CD4-positive, alpha-beta T cell (primary cell): ENCODE measurements at regions not wholly inside any gene's neighbourhood (a gene's known extent, or its start where the extent isn't known, plus 50 kb on each side); places are given as distances from the start of the nearest gene placed in this dataset.

Source experiments
- ATAC-seq: fragments of 200-7000 bp; cut with Tn5 transposase; one replicate; pipeline ENCODE4 v1.10.0; 2022; ENCODE audit warnings: mild to moderate bottlenecking; ENCODE audit not compliant: poor library complexity
- CTCF ChIA-PET: fragments of 350-600 bp; sonication (Branson Sonifier 250); formaldehyde crosslinking; loops from one replicate; lab custom pipeline; 2021; ENCODE audit warnings: antibody characterized with exemption, inconsistent platforms; lab: Charles Lee
- POLR2A ChIA-PET: fragments of 350-600 bp; sonication (Branson Sonifier 250); formaldehyde crosslinking; loops from one replicate; lab custom pipeline; 2021; ENCODE audit warnings: antibody characterized with exemption, inconsistent platforms; lab: Charles Lee
- DNase-seq, 14 experiments: peaks; one replicate each; pipeline ENCODE4 v3.0.0-alpha.2; 2013 to 2020; ENCODE audit warnings: mixed read lengths in 2 of 14
- H3K27ac ChIP-seq, 2 donors: one replicate each; pipeline versions ENCODE4 v1.5.1 to v1.7.0; 2013; ENCODE audit warnings: low read length in 2 of 2, low read depth in 1 of 2, mild to moderate bottlenecking in 1 of 2
- H3K27me3 ChIP-seq, 2 experiments: 1 replicate in 1 of 2; 2 replicates in 1 of 2; pipeline versions ENCODE4 v1.6.1 to v1.7.0; 2013; ENCODE audit warnings: low read length in 2 of 2, control low read depth in 1 of 2, mild to moderate bottlenecking in 1 of 2, moderate library complexity in 1 of 2; ENCODE audit not compliant: insufficient read depth in 2 of 2, control insufficient read depth in 1 of 2
- H3K36me3 ChIP-seq: one replicate; pipeline ENCODE4 v1.6.1; 2013; ENCODE audit warnings: low read length, control low read depth; ENCODE audit not compliant: insufficient read depth
- H3K4me1 ChIP-seq: one replicate; pipeline ENCODE4 v1.6.1; 2013; ENCODE audit warnings: low read length, control low read depth; ENCODE audit not compliant: insufficient read depth
- H3K4me3 ChIP-seq: one replicate; pipeline ENCODE4 v1.5.1; 2013; ENCODE audit warnings: mild to moderate bottlenecking, low read length, moderate library complexity
- H3K9me3 ChIP-seq, 2 experiments: 1 replicate in 1 of 2; 2 replicates in 1 of 2; pipeline versions ENCODE4 v1.6.1 to v1.7.0; 2013; ENCODE audit warnings: low read length in 2 of 2, mild to moderate bottlenecking in 2 of 2, control low read depth in 1 of 2, moderate library complexity in 1 of 2; ENCODE audit not compliant: control insufficient read depth in 1 of 2, insufficient read depth in 1 of 2
- H3K27ac Mint-ChIP-seq: one replicate; pipeline ENCODE4 v1.8.0; 2020; ENCODE audit warnings: mixed read lengths
- H3K27me3 Mint-ChIP-seq: one replicate; pipeline ENCODE4 v1.8.0; 2021; ENCODE audit warnings: mixed read lengths
- H3K36me3 Mint-ChIP-seq: one replicate; pipeline ENCODE4 v1.8.0; 2021; ENCODE audit warnings: low read depth, mixed read lengths
- H3K4me1 Mint-ChIP-seq: one replicate; pipeline ENCODE4 v1.8.0; 2021; ENCODE audit warnings: low read depth, mixed read lengths
- H3K4me3 Mint-ChIP-seq: one replicate; pipeline ENCODE4 v1.8.0; 2020; ENCODE audit warnings: mild to moderate bottlenecking, mixed read lengths
- H3K9me3 Mint-ChIP-seq: one replicate; pipeline ENCODE4 v1.8.0; 2020; ENCODE audit warnings: mixed read lengths
- CTCF ChIP-seq: fragments of 200-600 bp; IDR thresholded peaks from one replicate; pipeline ENCODE4 v1.8.0; 2022; ENCODE audit warnings: antibody characterized with exemption, mild to moderate bottlenecking
- intact Hi-C, 2 experiments: fragments of 100-400 bp; cut with DNase I in 1 of 2; cut with micrococcal nuclease in 1 of 2; formaldehyde crosslinking; loops; one replicate each; pipeline versions ENCODE4 v1.15.1 to v1.9.0; 2023 to 2025; cut with DNase I, micrococcal nuclease

DNA sequence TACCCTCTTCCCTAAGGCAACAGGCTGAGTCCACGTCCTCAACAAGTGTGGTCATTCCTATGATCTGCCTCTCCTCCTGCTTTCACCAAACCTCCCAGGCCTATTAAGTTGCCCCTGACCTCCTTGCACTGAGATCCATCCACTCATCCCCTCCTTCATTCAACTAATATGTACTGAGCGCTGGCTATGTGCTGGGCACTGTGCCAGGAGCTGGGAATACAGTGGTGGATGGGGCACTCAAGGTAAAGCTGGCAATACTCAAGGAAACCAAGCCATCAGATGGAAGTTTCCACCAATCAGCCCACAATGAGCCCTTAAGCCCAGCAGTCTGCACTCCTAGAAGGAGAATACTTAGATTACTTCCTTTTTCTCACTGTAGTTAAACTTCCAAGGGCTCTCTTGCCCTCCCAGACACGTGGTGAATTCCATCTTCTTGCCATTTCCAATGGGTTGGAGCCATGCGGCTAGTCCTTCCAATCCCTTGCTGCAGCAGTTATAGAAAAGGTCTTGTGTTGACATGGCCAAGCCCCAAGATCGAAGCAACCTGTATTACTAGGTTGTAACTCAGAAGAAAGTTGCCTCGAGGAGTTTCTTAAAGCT, 279.9 kb upstream of the RUNX1 start:
- no peak overlapping the region for H3K27ac Mint-ChIP-seq
- no peak for DNase-seq
- no peak overlapping the region for H3K27ac ChIP-seq
- no peak overlapping the region for H3K4me3 ChIP-seq
- H3K9me3 ChIP-seq, result no peaks in the 10 kb centered on the region
- TF ChIP-seq CTCF, result no peak
- no peaks in the 10 kb centered on the region for H3K4me1 Mint-ChIP-seq
- ATAC-seq, result no peak
- H3K4me1 ChIP-seq, result no peaks in the 10 kb centered on the region
- POLR2A ChIA-PET, result no interaction called here
- no peak overlapping the region for H3K4me3 Mint-ChIP-seq
- no peaks in the 10 kb centered on the region for H3K27me3 Mint-ChIP-seq
- CTCF ChIA-PET, result no interaction called here
- intact Hi-C loops, result no loop called here
- peaks cover 2% of the 10 kb centered on the region for H3K9me3 Mint-ChIP-seq
- no peaks in the 10 kb centered on the region for H3K36me3 ChIP-seq
- no peaks in the 10 kb centered on the region for H3K36me3 Mint-ChIP-seq
- no peaks in the 10 kb centered on the region for H3K27me3 ChIP-seq

GRCh38 chr21:35326677-35327076, 277.6 kb upstream of the RUNX1 start:
- Mint-ChIP-seq H3K4me3 (no peak overlapping the region), H3K27ac (no peak overlapping the region), H3K9me3 (peaks cover 2% of the 10 kb centered on the region), H3K36me3 (no peaks in the 10 kb centered on the region), H3K27me3 (no peaks in the 10 kb centered on the region), H3K4me1 (no peaks in the 10 kb centered on the region)
- Histone ChIP-seq H3K9me3 (no peaks in the 10 kb centered on the region), H3K27ac (no peak overlapping the region), H3K36me3 (no peaks in the 10 kb centered on the region), H3K27me3 (no peaks in the 10 kb centered on the region), H3K4me1 (no peaks in the 10 kb centered on the region), H3K4me3 (no peak overlapping the region)
- DNase-seq, result no peak
- POLR2A ChIA-PET, result no interaction called here
- no peak for TF ChIP-seq CTCF
- intact Hi-C loops, result no loop called here
- ATAC-seq, result no peak
- CTCF ChIA-PET, result no interaction called here

GRCh38 chr21:35325953-35326352, 276.9 kb upstream of the RUNX1 start:
- no peaks in the 10 kb centered on the region for H3K27me3 Mint-ChIP-seq
- no peaks in the 10 kb centered on the region for H3K4me1 Mint-ChIP-seq
- Histone ChIP-seq H3K9me3 (no peaks in the 10 kb centered on the region), H3K27ac (no peak overlapping the region), H3K36me3 (no peaks in the 10 kb centered on the region), H3K27me3 (no peaks in the 10 kb centered on the region), H3K4me1 (no peaks in the 10 kb centered on the region), H3K4me3 (no peak overlapping the region)
- intact Hi-C loops, result no loop called here
- ATAC-seq, result no peak
- no peak overlapping the region for H3K4me3 Mint-ChIP-seq
- no peak overlapping the region for H3K27ac Mint-ChIP-seq
- no peaks in the 10 kb centered on the region for H3K9me3 Mint-ChIP-seq
- no peaks in the 10 kb centered on the region for H3K36me3 Mint-ChIP-seq
- no peak for TF ChIP-seq CTCF
- ChIA-PET POLR2A (no interaction called here), CTCF (no interaction called here)
- DNase-seq, result no peak
